CD4-positive, alpha-beta T cell treated with Interleukin-10 for 1 hour (primary cell): ENCODE measurements at regions not wholly inside any gene's neighbourhood (a gene's known extent, or its start where the extent isn't known, plus 50 kb on each side); places are given as distances from the start of the nearest gene placed in this dataset.
A peak's percentile ranks its signal among the peaks of the same experiment; 100 is the strongest.
"Not testable (repeated sequence)": the region's sequence is repeated elsewhere in the genome, so short reads cannot be mapped to it uniquely, and the experiment has no call there.

Experiments
- DNase-seq: peaks from one replicate; pipeline ENCODE4 v3.0.0-alpha.2; 2020

DNA sequence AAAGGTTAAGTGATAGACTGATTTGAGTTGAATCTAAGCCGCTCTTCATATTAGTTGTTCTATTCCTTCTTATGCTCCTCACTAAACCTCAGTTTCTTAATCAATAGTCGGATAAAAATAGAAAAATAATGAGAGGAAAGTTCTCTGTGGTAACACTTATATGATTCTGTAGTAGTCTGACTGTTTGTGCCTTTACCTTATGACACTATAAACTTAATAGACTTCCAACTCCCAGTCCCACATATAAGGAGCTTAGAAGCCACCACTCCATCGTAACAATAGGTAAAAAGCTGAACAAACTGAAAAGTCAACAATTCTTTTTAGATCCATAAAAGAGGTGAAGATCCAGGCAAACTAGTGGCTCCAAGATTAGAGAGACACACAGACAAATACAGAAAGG is 192.3 kb downstream of the SPDYE17 start:
- not testable (repeated sequence) for DNase-seq

DNA sequence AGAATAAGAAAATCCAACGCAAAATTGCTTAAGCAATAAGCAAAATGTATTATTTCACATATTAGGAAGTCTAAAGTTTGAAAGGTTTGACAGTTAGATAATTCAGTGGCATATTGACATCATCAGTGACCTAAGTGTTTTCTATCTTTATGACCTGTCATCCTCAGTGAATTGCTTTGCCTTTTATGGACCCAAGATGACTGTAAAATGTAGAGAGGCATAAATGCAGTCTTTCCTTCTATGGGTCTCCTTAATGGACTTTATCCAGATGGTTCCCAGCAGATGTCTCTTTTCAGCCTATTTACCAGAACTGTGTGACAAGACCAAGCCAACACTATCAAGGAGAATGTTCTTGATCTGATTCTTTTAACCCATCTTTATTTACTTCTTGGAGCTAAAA is 192.9 kb downstream of the SPDYE17 start:
- not testable (repeated sequence) for DNase-seq

DNA sequence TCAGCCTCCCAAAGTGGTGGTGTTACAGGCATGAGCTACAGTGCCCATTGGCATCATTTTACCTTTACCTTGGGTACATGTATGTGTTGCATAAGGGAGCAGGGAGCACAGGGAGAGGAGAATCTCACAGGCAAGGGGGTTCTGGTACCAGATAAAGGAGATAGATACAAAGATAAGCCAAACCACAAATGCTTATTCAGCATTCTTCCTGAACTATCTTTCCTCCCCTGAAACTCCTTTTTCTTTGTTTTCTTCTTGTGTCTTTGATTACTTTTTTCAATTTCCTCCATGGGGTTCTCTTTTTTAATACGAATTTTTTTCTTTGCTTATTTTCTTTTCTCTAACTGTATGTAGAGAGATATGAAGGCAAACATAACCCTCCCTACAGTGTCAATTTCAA is 193.8 kb downstream of the SPDYE17 start:
- DNase-seq, result not testable (repeated sequence)

DNA sequence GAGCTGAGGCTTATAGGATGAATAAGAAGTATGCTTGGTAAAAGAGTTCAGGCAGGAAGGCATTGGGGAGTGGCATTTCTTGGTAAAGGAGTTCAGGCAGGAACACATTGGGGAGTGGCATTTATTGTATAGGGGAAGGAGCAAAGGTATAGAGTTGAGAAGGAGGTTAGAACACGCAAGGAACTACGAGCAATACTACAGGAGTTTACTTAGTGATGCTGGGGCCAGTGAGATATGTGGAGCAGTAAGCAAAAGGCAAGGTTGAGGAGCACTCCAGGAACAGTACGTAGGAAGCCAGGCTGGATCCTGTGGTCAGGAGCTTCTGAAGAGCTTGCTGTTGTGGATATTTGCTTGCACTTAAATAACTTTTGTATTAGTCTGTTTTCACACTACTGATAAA is 202.2 kb upstream of the POMZP3 start:
- DNase-seq, result not testable (repeated sequence)

DNA sequence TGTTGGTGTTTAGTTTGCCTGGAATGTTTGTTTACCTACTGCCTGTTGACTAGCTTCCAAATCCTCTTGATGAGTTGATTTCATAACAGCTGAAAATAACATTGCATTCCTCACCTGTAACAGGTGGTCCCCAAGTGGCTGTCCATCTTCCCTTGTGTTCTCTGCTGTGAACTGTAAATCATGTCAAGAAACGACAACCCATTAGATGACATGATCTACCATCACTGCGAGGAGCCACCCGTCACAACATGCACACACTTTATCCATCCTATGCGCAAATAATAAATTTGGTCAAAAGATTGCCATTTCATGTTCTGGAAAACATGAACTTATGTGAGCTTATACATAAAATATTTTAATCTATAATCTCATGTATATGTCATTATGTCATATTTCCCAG is 199.1 kb upstream of the POMZP3 start:
- DNase-seq, result not testable (repeated sequence)

DNA sequence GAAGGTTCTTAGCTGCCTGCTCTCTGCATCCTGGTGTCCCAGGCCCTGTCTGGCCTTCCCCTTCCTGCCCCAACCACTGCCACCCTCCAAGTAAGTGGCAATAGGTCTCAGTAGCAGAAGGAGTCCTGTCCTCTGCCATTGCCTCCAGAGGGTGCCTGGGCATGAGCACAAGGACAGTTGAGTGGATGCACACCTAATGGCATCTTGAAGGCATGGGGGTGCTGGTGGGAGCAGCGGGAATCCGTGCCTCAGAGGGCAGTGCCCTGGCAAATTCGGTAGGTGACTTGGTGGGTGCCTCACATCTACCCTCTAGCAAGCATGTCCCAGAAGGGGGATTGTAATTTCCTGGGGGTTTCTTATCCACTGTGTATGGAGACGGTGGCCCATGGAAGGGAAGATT is 182.8 kb upstream of the POMZP3 start:
- DNase-seq, result not testable (repeated sequence)

DNA sequence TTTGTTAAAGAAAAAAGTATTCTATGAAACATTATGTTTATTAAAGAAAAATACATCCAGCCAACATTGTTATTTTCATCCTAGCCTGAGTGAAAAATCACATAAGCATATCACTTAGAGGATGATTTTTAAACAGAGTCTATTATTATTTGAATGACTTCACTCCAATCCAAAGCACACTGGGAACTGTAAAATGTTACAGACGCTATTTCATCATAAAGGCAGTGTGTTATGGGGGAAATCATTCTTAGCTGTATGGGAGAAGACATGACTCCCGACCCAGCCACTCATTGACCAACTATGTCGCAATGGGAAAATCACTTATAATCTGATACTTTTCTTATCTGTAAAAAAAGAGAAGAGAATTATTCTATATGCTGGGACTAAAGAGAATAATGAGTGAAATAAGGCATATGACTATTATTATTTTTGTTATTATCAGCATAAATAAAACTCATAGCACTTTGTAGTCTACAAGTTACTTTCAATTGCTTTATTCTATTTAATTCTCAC is 180.6 kb upstream of the POMZP3 start:
- not testable (repeated sequence) for DNase-seq

DNA sequence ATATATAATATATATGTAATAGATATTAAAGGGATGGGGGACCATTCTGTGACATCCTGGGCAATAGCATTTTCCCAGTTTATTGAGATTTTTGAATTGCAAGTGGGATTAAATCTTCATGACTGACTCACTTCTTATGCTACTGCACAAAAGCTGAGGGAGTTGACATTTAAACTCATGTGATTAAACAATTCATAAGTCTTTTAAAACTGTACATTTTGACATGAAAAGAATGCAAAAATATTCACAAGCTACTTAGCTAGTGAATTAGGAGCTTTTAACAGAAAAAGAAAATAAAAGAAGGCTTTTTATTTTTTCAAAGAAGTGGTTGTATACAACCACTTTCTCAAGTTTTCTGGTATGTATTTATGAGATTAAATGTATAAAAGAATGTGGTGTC is 179.4 kb upstream of the POMZP3 start:
- not testable (repeated sequence) for DNase-seq

DNA sequence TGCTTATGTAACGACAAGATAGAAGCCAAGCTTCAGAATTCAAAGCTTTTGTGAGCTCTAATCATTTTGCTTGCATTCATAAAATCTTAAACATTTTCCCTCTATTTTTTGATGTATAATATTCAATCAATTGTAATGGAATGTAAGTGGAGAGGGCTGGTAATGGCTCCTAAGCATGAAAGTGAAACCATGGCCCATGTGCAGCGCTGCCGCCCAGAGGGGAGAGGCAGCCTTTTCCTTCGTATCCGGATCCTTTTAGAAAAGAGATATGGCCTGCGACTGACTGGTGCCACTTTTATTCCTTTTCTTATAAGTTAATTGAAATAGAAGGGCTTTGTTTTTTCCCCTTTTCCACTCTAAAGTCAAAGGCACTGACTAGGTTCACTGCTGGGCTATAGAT is 178.9 kb upstream of the POMZP3 start:
- not testable (repeated sequence) for DNase-seq

DNA sequence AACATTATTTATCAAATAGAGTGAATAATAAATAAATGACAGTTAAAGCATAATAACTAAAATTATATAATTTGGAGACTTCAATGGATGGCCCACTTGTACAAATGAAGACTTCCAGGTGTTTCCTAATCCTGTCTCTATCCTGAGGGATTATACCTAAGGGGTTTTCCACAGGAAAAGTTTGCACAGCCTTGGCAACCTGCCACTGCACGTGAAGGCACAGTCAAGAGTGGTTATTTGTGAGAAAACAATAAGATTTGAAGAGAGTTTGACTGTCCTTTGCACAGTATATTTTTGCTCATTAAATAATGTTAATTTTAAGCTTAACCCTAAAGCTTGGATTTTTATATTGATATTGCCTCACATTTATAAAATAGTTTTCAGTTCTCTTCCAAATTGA is 178.2 kb upstream of the POMZP3 start:
- not testable (repeated sequence) for DNase-seq

DNA sequence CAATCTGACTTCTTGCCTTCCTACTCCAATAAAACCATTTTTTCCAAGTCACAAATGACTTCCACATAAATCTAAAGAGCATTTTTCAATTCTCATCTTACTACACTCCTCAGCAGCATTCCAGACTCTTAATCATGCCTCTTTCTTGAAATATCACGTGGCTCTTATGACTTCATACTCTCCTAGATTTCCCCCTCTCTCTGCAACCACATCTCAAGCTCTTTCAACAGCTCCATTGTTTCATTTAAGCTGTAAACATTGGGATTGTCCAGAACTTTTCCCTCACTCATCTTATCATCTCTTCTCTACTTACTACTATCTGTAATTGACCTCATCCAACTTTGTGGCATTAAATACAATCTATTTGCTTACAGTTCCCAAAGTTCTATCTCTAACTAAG is 170.6 kb upstream of the POMZP3 start:
- DNase-seq, result not testable (repeated sequence)

DNA sequence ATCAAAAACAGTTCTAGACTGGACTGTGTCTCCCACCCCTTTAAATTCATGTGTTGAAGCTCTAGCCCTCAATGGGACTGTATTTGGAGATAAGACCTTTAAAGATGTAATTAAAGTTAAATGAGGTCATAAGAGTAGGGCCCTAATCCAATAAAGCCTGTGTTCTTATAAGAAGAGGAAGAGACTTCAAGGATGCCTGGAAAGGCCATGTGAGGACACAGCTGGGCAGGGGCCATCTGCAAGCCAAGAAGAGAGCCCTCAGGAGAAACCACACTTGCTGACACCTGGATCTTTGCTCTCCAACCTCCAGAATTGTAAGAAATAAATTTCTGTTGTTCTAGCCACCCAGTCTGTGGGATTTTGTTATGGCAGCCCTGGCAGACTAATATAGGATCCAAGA is 153.6 kb upstream of the POMZP3 start:
- DNase-seq, result not testable (repeated sequence)

DNA sequence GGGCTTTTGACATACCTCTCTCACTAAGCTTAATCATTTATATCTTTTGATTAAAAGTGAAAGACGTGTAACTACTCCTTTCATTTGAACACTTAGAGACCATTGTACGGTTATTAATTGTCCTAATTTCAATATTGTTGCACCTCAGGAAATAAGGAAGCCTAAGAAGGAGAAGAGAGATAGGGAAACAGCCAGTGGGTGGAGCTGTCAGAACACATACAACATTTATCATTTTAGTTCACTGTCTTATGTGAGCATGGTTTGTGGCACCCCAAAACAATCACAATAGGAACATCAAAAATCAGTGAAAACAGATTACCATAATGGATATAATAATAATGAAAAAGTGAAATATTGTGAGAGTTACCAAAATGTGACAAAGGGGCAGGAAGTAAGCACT is 147.2 kb upstream of the POMZP3 start:
- not testable (repeated sequence) for DNase-seq

DNA sequence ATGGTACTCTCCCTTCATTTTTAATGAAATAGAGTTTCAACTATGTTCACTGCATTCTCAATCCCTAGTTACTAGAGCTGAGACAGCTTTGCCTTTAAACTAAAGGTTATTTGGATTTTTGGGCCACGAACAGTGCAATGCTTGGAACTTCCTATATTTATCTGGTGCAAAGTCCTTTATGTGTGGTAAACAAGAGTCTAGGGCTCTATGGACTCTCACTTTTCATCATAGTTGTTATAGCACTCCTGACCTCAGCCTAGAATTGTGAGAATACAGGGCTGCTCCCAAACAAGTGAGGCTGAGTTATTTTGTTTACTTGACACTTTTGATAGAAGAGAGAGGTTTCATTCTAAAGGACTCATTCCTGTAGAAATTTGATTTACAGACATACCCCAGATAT is 144.9 kb upstream of the POMZP3 start:
- DNase-seq, result not testable (repeated sequence)

DNA sequence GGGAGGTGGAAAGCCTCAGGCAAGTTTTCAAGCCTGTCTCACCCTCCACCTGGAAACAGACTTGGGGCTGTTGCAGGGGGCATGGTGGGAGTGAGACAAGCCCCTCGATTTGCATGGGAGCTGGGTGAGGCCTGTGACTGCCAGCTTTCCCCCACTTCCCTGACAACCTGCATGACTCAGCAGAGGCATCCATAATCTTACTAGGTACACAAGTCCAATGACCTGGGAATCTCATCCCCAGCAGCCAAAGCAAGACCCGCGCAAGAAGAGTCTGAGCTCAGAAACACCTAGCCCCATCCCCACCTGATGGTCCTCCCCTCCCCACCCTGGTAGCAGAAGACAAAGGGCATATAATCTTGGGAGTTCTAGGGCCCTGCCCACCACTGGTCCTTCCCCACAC is 136.9 kb upstream of the POMZP3 start:
- DNase-seq, result not testable (repeated sequence)

DNA sequence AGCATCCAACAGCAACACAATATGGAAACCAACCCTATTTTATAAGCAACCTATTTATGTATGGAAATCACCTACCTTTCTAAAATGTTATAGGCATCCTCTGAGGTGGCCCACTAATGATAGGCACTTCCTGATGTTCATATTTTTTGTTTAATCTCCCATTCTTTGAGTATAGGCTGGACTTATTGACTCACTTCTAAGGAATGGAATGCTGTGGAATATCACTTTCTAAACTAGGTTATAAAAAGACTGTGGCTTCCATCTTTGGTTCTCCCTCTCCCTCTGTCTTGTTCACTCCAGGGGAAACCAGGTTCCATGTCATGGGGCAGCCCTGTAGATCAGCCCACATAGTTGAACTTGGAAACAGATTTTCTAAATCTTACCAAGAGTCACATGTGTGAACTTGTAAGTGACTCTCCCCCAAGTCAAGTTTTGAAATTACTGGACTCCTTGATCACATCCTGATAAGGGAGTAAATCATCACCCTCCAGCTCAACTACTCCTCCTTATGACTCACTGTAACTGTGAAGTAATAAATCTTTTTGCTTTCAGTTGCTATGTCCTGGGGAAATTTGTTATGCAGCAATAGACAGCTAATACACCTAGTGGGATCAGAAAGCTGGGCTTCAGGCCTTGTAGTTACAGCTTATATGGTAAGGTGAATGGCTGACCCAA is 133.6 kb upstream of the POMZP3 start:
- not testable (repeated sequence) for DNase-seq

DNA sequence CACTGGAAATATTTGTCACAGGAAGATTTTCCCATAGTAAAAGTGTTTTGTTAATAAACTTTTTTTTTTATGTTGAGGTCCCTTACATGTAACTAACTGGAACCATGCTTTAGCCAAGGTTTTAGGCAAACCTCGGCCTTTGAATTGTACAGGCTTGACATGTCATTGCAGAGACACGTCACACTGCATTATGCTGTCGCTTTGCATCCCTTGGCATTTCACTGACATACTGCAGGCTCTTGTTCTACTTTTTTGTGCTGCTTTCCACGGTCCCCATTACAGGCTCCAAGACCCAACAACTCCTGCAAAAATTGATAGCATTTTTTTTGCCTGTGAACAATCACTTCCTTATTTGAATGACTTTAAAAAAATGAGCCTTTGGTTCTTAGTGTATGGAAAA is 112.5 kb upstream of the POMZP3 start:
- not testable (repeated sequence) for DNase-seq

DNA sequence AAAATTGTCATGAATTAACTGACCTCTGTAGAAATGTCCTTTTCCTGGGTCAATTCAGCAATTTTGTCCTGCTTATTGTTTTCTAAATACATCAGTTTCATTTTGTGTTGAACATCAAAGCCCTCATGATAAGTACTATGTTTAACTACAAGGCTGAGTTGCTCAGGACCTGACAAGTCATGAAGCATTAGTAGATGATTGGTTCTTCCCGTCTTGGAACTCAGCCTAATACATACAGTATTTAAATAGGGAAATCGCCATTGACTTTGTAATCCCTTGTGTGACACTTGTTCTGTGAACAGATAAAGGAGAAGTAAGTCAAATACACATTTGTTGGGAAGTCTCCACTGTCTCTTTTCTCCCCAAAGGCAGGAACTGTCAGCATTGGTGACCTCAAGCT is 109.6 kb upstream of the POMZP3 start:
- DNase-seq, result not testable (repeated sequence)

DNA sequence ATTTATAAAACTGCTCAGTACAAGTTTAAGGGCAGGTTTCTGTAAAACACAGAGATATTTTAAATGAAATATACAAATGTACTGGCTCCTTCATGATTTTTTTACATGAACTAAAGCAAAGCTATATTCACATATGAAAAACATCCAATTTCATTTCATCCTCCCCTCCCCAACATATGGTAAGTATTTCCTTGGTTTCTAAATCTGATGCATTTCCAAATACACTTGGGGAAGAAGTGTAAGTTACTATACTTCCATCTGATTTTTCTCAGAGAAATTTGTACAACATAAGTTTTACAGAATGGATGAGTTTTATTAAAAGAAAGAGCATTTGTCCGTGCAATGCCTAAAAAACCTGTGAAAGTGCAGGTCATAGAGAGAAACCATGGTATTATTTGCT is 109.0 kb upstream of the POMZP3 start:
- DNase-seq, result not testable (repeated sequence)

DNA sequence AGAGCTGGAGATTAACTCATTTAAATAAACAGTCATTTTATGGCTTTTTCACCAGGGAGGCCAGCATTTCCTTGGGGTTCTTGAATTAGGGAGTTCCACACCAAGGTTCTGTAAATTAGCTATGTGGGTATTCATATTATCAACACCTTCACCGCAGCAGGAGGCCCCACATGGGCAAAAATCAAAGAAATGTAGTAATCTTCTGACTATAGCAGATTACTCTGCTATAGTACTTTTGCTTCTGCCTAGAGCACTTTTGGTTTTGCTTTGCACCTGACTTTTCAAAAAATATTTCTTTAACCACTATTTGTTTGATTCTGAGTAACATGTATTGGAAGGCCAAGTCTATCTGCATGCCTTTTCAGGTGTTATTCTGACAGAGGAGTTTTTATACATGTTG is 108.6 kb upstream of the POMZP3 start:
- peak; percentile 14 for DNase-seq

DNA sequence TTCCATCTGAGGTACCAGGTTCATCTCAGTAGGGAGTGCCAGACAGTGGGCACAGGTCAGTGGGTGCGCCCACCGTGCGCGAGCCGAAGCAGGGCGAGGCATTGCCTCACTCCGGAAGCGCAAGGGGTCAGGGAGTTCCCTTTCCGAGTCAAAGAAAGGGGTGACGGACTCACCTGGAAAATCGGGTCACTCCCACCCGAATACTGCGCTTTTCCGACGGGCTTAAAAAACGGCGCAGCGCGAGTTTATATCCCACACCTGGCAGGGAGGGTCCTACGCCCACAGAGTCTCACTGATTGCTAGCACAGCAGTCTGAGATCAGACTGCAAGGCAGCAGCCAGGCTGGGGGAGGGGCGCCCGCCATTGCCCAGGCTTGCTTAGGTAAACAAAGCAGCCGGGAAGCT is 101.5 kb upstream of the POMZP3 start:
- DNase-seq, result not testable (repeated sequence)

DNA sequence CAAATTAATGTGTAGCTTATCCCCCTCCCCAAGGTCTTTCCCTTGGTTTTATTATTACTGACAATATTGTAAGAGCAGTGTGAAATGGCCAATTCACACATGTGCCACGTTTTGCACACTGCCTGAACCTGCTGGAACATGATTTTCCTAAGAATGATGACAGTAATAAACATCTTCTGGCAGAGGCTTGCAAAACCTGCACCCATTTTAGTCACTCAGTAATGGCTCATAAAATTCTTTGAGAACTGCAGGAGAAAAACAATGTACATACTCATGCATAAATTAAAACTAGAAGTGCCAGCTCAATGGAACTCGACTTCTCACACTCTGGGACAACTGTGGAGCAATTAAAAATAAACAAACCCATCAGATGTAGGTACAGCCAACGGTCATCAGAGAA is 96.8 kb upstream of the POMZP3 start:
- not testable (repeated sequence) for DNase-seq

DNA sequence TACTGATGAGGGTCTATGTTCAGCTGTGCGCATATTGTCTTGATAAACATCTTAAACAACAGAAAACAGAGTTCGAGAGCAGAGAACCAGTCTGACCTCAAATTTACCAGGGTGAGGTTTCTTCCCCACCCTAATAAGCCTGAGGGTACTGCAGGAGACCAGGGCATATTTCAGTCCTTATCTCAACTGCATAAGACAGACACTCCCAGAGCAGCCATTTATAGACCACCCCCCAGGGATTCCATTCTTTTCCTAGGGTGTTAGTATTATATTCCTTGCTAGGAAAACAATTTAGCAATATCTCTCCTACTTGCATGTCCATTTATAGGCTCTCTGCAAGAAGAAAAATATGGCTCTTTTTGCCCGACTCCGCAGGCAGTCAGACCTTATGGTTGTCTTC is 89.5 kb upstream of the POMZP3 start:
- DNase-seq, result not testable (repeated sequence)

DNA sequence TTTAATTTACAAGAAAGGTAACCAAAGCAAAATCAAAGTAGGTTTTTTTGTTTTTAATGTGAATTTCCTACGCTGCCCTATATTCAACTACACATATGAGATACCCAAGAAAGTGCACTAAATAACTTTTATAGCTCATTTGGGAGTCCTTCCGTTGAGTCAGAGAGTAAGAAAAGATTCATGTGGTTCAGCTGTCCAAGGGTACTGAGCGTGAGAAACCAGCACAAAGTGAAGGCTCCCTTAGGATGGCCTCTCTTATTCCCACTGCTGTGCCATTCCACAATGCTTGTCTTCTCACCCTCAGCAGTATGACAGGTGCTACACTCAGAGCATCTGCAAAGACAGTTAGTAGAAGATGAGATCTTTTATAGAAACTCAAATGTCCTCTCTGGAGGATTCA is 85.8 kb upstream of the POMZP3 start:
- DNase-seq, result not testable (repeated sequence)

DNA sequence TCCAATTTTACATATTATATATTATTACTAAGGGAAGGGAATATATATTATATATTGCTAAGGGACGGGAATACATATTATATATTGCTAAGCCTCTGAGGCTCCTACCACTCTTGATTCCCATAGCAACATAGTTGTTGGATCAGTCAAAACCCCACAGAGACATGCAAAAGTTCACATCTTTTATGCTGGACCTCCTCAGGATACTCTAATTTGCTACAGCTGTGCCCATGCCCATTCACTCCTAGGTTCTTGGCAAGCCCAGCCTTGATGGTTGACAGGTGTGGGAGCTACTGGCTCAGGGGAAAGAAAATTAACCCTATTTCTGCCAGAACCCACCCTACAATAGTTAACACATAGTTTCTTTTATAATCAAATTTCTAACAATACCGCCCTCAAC is 84.6 kb upstream of the POMZP3 start:
- not testable (repeated sequence) for DNase-seq
